HFFc6 (cell line): ENCODE measurements at regions not wholly inside any gene's neighbourhood (a gene's known extent, or its start where the extent isn't known, plus 50 kb on each side); places are given as distances from the start of the nearest gene placed in this dataset.

Experiments
- DNase-seq: peaks from one replicate; pipeline ENCODE4 v3.0.0-alpha.2; 2018
- H3K27ac Mint-ChIP-seq: 2 replicates; pipeline ENCODE4 v1.8.0; 2020; ENCODE audit warnings: mild to moderate bottlenecking, mixed read lengths
- H3K27me3 Mint-ChIP-seq: 2 replicates; pipeline ENCODE4 v1.8.0; 2021; ENCODE audit warnings: mild to moderate bottlenecking, moderate library complexity, mixed read lengths; ENCODE audit not compliant: insufficient read depth
- H3K36me3 Mint-ChIP-seq: 2 replicates; pipeline ENCODE4 v1.8.0; 2021; ENCODE audit warnings: low read depth, mixed read lengths
- H3K4me1 Mint-ChIP-seq: 2 replicates; pipeline ENCODE4 v1.8.0; 2020; ENCODE audit warnings: low read depth, mixed read lengths
- H3K4me3 Mint-ChIP-seq: 2 replicates; pipeline ENCODE4 v1.8.0; 2020; ENCODE audit warnings: mild to moderate bottlenecking, moderate library complexity, mixed read lengths
- H3K9me3 Mint-ChIP-seq: 2 replicates; pipeline ENCODE4 v1.8.0; 2020; ENCODE audit warnings: mild to moderate bottlenecking, mixed read lengths
- CTCF ChIP-seq: fragments of 200-600 bp; sonication (generic); IDR thresholded peaks from 2 replicates; pipeline ENCODE4 v1.5.0; 2021; ENCODE audit warnings: antibody characterized with exemption, mild to moderate bottlenecking

DNA sequence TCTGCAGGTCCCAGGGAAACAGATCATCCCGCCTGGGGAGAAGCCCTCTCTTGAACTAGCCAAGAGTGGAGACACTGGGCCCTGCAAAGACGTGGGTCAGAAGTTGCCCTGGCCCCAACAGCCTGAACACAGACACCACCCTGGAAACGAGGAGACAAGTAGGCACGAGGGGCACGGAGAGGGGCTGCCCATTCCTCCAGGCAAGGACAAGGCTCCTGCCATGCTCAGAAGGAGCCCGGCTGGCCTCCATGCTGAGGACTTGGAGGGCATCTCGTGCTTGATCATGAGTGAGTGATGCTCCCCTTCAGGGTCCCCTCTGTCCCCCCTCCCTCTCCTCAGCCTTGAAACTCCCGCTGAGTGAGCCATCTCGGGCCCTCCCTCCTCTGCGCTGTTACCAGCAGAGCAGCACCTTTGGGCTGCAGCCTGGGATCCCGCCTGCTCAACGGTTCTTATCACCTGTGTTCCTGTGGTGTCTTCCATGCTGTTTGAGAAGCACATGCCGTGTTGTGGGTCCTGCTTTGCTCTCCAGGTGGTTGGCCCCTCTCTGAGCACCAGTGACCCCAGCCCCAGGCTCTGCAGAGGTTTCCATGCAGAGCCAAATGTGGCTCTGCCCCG, 544.3 kb downstream of the TCERG1L start:
- H3K4me3 Mint-ChIP-seq, result no peak overlapping the region
- no peak overlapping the region for H3K27ac Mint-ChIP-seq
- H3K9me3 Mint-ChIP-seq, result peaks cover 55% of the 10 kb centered on the region
- no peak for TF ChIP-seq CTCF
- H3K4me1 Mint-ChIP-seq, result no peaks in the 10 kb centered on the region
- H3K36me3 Mint-ChIP-seq, result 0 out of 2 replicates have a peak, but pooled peaks cover 8% of the 10 kb centered on the region
- no peaks in the 10 kb centered on the region for H3K27me3 Mint-ChIP-seq
- DNase-seq, result no peak

DNA sequence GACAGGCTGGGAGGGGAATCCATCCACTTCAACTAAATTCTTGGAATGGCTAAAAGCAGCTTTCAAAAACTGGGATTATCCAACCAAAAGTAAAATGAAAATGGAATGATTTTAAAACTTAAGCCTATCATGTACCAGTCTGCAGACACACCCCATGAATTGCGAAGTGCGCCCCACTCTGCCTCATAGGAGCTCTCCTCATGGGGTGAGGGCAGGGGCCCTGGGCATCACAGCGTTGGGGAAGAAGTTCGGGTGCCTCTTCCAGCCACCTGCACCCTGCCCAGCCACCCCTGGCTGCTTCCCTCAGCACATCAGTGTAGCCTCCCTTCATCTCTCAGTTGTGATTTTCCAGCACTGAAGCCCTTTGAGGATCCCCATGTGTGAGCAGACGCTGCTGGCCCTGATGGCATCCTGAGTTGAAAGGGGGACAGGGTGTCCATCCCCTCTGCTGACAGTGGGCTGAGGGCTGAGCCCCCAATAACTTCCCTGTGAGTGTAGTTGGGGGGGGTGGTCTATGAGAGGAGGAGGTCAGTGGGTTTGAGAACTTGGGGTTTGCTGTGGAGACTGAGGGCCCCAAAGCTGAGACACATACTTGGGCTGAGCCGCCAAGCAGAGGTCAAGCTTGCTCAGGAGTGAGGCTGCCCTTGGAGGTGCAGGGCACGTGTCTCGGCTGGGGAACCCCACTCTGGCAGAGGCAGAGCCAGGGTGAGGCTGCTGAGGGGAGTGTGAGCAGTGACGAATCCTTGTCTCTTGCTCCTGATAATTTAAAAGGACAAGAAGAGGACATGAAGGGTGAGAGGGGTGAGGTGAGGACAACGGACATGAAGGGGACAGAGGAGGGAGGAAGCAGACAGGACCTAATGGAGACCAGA, 542.1 kb downstream of the TCERG1L start:
- Mint-ChIP-seq H3K27me3 (no peaks in the 10 kb centered on the region), H3K27ac (no peak overlapping the region), H3K36me3 (peaks cover 11% of the 10 kb centered on the region; the same call in 1 of the 2 replicates), H3K9me3 (peaks cover 60% of the 10 kb centered on the region), H3K4me1 (no peaks in the 10 kb centered on the region), H3K4me3 (no peak overlapping the region)
- no peak for DNase-seq
- no peak for TF ChIP-seq CTCF

GRCh38 chr10:130770018-130770630, 541.4 kb downstream of the TCERG1L start:
- H3K9me3 Mint-ChIP-seq, result peaks cover 55% of the 10 kb centered on the region
- H3K27me3 Mint-ChIP-seq, result no peaks in the 10 kb centered on the region
- H3K27ac Mint-ChIP-seq, result no peak overlapping the region
- H3K36me3 Mint-ChIP-seq, result peaks cover 11% of the 10 kb centered on the region; the same call in 1 of the 2 replicates
- TF ChIP-seq CTCF, result no peak
- H3K4me1 Mint-ChIP-seq, result no peaks in the 10 kb centered on the region
- H3K4me3 Mint-ChIP-seq, result no peak overlapping the region
- DNase-seq, result no peak

DNA sequence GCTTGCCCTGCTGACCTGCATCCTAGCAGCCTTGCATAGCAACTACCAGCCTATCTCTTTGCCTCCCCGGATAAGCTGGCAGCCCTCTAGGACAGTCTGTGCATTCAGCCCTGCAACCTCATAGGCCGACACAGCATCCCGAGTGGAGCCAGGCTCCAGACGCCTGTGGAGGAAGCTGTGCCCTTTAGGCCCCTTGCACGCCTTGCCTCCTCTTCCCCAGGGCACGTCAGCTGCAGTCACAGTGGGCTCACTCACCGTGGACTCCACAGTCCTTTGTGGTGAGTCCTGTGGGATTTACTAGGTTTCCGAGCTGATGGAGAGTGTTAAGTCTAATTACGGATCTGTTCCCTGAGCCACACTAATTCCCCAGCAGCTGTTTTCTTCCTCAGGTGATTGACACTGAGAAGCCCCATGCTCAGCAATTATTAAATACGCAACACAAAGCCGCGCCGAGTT, 540.0 kb downstream of the TCERG1L start:
- DNase-seq, result no peak
- H3K27me3 Mint-ChIP-seq, result no peaks in the 10 kb centered on the region; the same call in 1 of the 2 replicates
- H3K4me1 Mint-ChIP-seq, result no peaks in the 10 kb centered on the region
- peaks cover 52% of the 10 kb centered on the region for H3K9me3 Mint-ChIP-seq
- H3K27ac Mint-ChIP-seq, result no peak overlapping the region
- TF ChIP-seq CTCF, result no peak
- H3K4me3 Mint-ChIP-seq, result no peak overlapping the region
- peaks cover 16% of the 10 kb centered on the region for H3K36me3 Mint-ChIP-seq

- no peak overlapping the region for H3K27ac Mint-ChIP-seq
- no peaks in the 10 kb centered on the region for H3K4me1 Mint-ChIP-seq
- DNase-seq, result no peak
- no peak for TF ChIP-seq CTCF
- no peaks in the 10 kb centered on the region; the same call in 1 of the 2 replicates for H3K27me3 Mint-ChIP-seq
- H3K36me3 Mint-ChIP-seq, result peaks cover 16% of the 10 kb centered on the region
- H3K9me3 Mint-ChIP-seq, result peaks cover 51% of the 10 kb centered on the region
- no peak overlapping the region for H3K4me3 Mint-ChIP-seq
Measured at GRCh38 chr10:130772056-130772455, 539.5 kb downstream of the TCERG1L start.
